ENCODE measurements at regions not wholly inside any gene's neighbourhood (a gene's known extent, or its start where the extent isn't known, plus 50 kb on each side); places are given as distances from the start of the nearest gene placed in this dataset.

- no peak for TF ChIP-seq CTCF (IDR thresholded peaks at IDR 0.05)
- no peak for TF ChIP-seq POLR2A (IDR thresholded peaks at IDR 0.05)
- no peak for TF ChIP-seq POLR2AphosphoS5 (IDR thresholded peaks at IDR 0.05)
These were observed 669.1 kb downstream of the ADCYAP1 start for GRCh38 chr18:1573732-1574131.

All from breast epithelium (tissue), 3 donors.